ENCODE measurements at regions not wholly inside any gene's neighbourhood (a gene's known extent, or its start where the extent isn't known, plus 50 kb on each side); places are given as distances from the start of the nearest gene placed in this dataset.

GRCh38 chr13:109389456-109389855 is 396.9 kb downstream of the IRS2 start:
- TF ChIP-seq CSRNP3 (CRISPR knock-in tag; IDR thresholded peaks at IDR 0.05) (no peak), BACH2 (CRISPR knock-in tag; IDR thresholded peaks at IDR 0.05; ENCODE audit: borderline replicate concordance) (no peak), ZFP30 (CRISPR knock-in tag; IDR thresholded peaks at IDR 0.05) (no peak), RARB (CRISPR knock-in tag; IDR thresholded peaks at IDR 0.05) (no peak), TOX (CRISPR knock-in tag; IDR thresholded peaks at IDR 0.05; ENCODE audit: borderline replicate concordance) (no peak), PATZ1 (CRISPR knock-in tag; IDR thresholded peaks at IDR 0.05; ENCODE audit: borderline replicate concordance) (no peak), SNAI2 (CRISPR knock-in tag; IDR thresholded peaks at IDR 0.05) (no peak)
- TF ChIP-seq, protein P1, sequence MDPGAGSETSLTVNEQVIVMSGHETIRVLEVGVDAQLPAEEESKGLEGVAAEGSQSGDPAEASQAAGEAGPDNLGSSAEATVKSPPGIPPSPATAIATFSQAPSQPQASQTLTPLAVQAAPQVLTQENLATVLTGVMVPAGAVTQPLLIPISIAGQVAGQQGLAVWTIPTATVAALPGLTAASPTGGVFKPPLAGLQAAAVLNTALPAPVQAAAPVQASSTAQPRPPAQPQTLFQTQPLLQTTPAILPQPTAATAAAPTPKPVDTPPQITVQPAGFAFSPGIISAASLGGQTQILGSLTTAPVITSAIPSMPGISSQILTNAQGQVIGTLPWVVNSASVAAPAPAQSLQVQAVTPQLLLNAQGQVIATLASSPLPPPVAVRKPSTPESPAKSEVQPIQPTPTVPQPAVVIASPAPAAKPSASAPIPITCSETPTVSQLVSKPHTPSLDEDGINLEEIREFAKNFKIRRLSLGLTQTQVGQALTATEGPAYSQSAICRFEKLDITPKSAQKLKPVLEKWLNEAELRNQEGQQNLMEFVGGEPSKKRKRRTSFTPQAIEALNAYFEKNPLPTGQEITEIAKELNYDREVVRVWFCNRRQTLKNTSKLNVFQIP (CRISPR knock-in tag; IDR thresholded peaks at IDR 0.05; ENCODE audit: borderline replicate concordance, low read depth) = no peak
